Mesendoderm (in vitro differentiated cells): ENCODE measurements at regions not wholly inside any gene's neighbourhood (a gene's known extent, or its start where the extent isn't known, plus 50 kb on each side); places are given as distances from the start of the nearest gene placed in this dataset.

Experiments
- DNase-seq: peaks from one replicate; pipeline ENCODE4 v3.0.0; 2013
- H2AK5ac ChIP-seq: 2 replicates; pipeline ENCODE4 v1.6.1; 2013; ENCODE audit warnings: low read length, inconsistent platforms
- H2BK120ac ChIP-seq: 2 replicates; pipeline ENCODE4 v1.6.1; 2013; ENCODE audit warnings: low read depth, mild to moderate bottlenecking, low read length, moderate library complexity, mixed read lengths
- H2BK15ac ChIP-seq: replicated peaks from 2 replicates; pipeline ENCODE4 v1.6.1; 2013; ENCODE audit warnings: low read depth, mild to moderate bottlenecking, moderate library complexity
- H2BK5ac ChIP-seq: 2 replicates; pipeline ENCODE4 v1.6.1; 2013; ENCODE audit warnings: low read length, inconsistent platforms
- H3K18ac ChIP-seq: 2 replicates; pipeline ENCODE4 v1.6.1; 2013; ENCODE audit warnings: mild to moderate bottlenecking, low read length, mixed read lengths
- H3K23ac ChIP-seq: one replicate; pipeline ENCODE4 v1.6.1; 2013; ENCODE audit warnings: low read length
- H3K27ac ChIP-seq: 2 replicates; pipeline ENCODE4 v1.5.1; 2013; ENCODE audit warnings: low read depth, mild to moderate bottlenecking, inconsistent platforms, low read length, moderate library complexity
- H3K27me3 ChIP-seq: 2 replicates; pipeline ENCODE4 v1.6.1; 2013; ENCODE audit warnings: low read length, control low read depth, mild to moderate bottlenecking, inconsistent platforms; ENCODE audit not compliant: insufficient read depth, poor library complexity
- H3K36me3 ChIP-seq: 2 replicates; pipeline ENCODE4 v1.6.1; 2013; ENCODE audit warnings: low read length, inconsistent platforms; ENCODE audit not compliant: control insufficient read depth, insufficient read depth
- H3K4ac ChIP-seq: one replicate; pipeline ENCODE4 v1.6.1; 2013; ENCODE audit warnings: low read depth, mild to moderate bottlenecking, low read length, moderate library complexity
- H3K4me1 ChIP-seq: 2 replicates; pipeline ENCODE4 v1.6.1; 2013; ENCODE audit warnings: low read depth, low read length, inconsistent platforms; ENCODE audit not compliant: control insufficient read depth
- H3K4me2 ChIP-seq: 2 replicates; pipeline ENCODE4 v1.6.1; 2013; ENCODE audit warnings: low read length
- H3K4me3 ChIP-seq: 2 replicates; pipeline ENCODE4 v1.5.1; 2013; ENCODE audit warnings: mild to moderate bottlenecking, low read length
- H3K56ac ChIP-seq: one replicate; pipeline ENCODE4 v1.6.1; 2013; ENCODE audit warnings: low read length
- H3K79me1 ChIP-seq: 2 replicates; pipeline ENCODE4 v1.6.1; 2013; ENCODE audit warnings: low read length, inconsistent platforms
- H3K79me2 ChIP-seq: 2 replicates; pipeline ENCODE4 v1.6.1; 2013; ENCODE audit warnings: mild to moderate bottlenecking, low read length; ENCODE audit not compliant: control insufficient read depth, insufficient read depth
- H3K9ac ChIP-seq: 2 replicates; pipeline ENCODE4 v1.6.1; 2013; ENCODE audit warnings: low read length, inconsistent platforms
- H4K5ac ChIP-seq: one replicate; pipeline ENCODE4 v1.6.1; 2013; ENCODE audit warnings: low read length
- H4K8ac ChIP-seq: one replicate; pipeline ENCODE4 v1.6.1; 2013; ENCODE audit warnings: low read depth, mild to moderate bottlenecking, control low read depth, low read length, moderate library complexity
- WGBS: extraction: QIAGEN DNeasy Blood & Tissue Kit; methylation state at CpG from one replicate; pipeline ENCODE4 v1.1.7; 2013; ENCODE audit warnings: low lambda C conversion rate, missing lambda C conversion rate; ENCODE audit not compliant: insufficient coverage; ENCODE audit errors: extremely low coverage; 5-methylcytosine and 5-hydroxymethylcytosine counted together

GRCh38 chr9:69993110-69993509 lies 50.5 kb upstream of the MAMDC2 start:
- H2BK5ac ChIP-seq, result no peak overlapping the region
- H2BK15ac ChIP-seq, result no peak overlapping the region
- H3K36me3 ChIP-seq, result no peaks in the 10 kb centered on the region
- H3K79me2 ChIP-seq, result no peaks in the 10 kb centered on the region
- no peak overlapping the region for H3K23ac ChIP-seq
- H3K9ac ChIP-seq, result no peak overlapping the region
- H3K79me1 ChIP-seq, result no peaks in the 10 kb centered on the region
- no peak overlapping the region for H3K27ac ChIP-seq
- no peak overlapping the region for H3K4ac ChIP-seq
- WGBS, result no CpG with 5 or more reads among the region's 2 CpGs
- no peak overlapping the region for H2BK120ac ChIP-seq
- no peak overlapping the region for H4K8ac ChIP-seq
- no peak overlapping the region for H3K4me2 ChIP-seq
- H3K56ac ChIP-seq, result no peak overlapping the region
- no peak overlapping the region for H3K4me3 ChIP-seq
- DNase-seq, result no peak
- no peaks in the 10 kb centered on the region for H3K4me1 ChIP-seq
- no peak overlapping the region for H4K5ac ChIP-seq
- H3K27me3 ChIP-seq, result no peaks in the 10 kb centered on the region
- H3K18ac ChIP-seq, result no peak overlapping the region
- H2AK5ac ChIP-seq, result no peak overlapping the region
